H9 (cell line): ENCODE measurements at regions not wholly inside any gene's neighbourhood (a gene's known extent, or its start where the extent isn't known, plus 50 kb on each side); places are given as distances from the start of the nearest gene placed in this dataset.

Source experiments
- DNase-seq: peaks from one replicate; pipeline ENCODE4 v3.0.0-alpha.2; 2017
- H2AFZ ChIP-seq: one replicate; pipeline ENCODE4 v1.6.1; 2013; ENCODE audit warnings: mild to moderate bottlenecking, low read length, control low read depth, moderate library complexity
- H2AK5ac ChIP-seq: 2 replicates; pipeline ENCODE4 v1.6.1; 2013; ENCODE audit warnings: low read length, control low read depth, mixed read lengths; ENCODE audit not compliant: insufficient read length
- H2BK120ac ChIP-seq: one replicate; pipeline ENCODE4 v1.6.1; 2013; ENCODE audit warnings: low read depth, mild to moderate bottlenecking, low read length, control low read depth, inconsistent platforms; ENCODE audit not compliant: poor library complexity, severe bottlenecking
- H2BK12ac ChIP-seq: 2 replicates; pipeline ENCODE4 v1.6.1; 2013; ENCODE audit warnings: low read length, control low read depth, mixed read lengths, low read depth; ENCODE audit not compliant: insufficient read length
- H2BK15ac ChIP-seq: 2 replicates; pipeline ENCODE4 v1.6.1; 2013; ENCODE audit warnings: low read depth, low read length, control low read depth
- H2BK20ac ChIP-seq: one replicate; pipeline ENCODE4 v1.6.1; 2013; ENCODE audit warnings: low read depth, mild to moderate bottlenecking, low read length, control low read depth, inconsistent platforms; ENCODE audit not compliant: poor library complexity, severe bottlenecking
- H2BK5ac ChIP-seq: 2 replicates; pipeline ENCODE4 v1.6.1; 2013; ENCODE audit warnings: low read length, control low read depth, mixed read lengths; ENCODE audit not compliant: insufficient read length
- H3K14ac ChIP-seq: 2 replicates; pipeline ENCODE4 v1.6.1; 2013; ENCODE audit warnings: low read length, control low read depth; ENCODE audit not compliant: insufficient read depth
- H3K18ac ChIP-seq: 2 replicates; pipeline ENCODE4 v1.6.1; 2013; ENCODE audit warnings: low read depth, mild to moderate bottlenecking, mixed read lengths, low read length, control low read depth; ENCODE audit not compliant: insufficient read length
- H3K23ac ChIP-seq: 2 replicates; pipeline ENCODE4 v1.6.1; 2013; ENCODE audit warnings: low read length, control low read depth, mixed read lengths, low read depth; ENCODE audit not compliant: insufficient read length
- H3K23me2 ChIP-seq: 2 replicates; pipeline ENCODE4 v1.6.1; 2013; ENCODE audit warnings: low read depth, mild to moderate bottlenecking, mixed read lengths, low read length, control low read depth; ENCODE audit not compliant: insufficient read length, poor library complexity, severe bottlenecking
- H3K27ac ChIP-seq: 2 replicates; pipeline ENCODE4 v1.5.1; 2013; ENCODE audit warnings: low read length, control low read depth, mixed read lengths, low read depth; ENCODE audit not compliant: insufficient read length
- H3K27me3 ChIP-seq: 2 replicates; pipeline ENCODE4 v1.6.1; 2013; ENCODE audit warnings: low read length, control low read depth, inconsistent platforms; ENCODE audit not compliant: insufficient read depth
- H3K4ac ChIP-seq: 2 replicates; pipeline ENCODE4 v1.6.1; 2013; ENCODE audit warnings: low read depth, mild to moderate bottlenecking, control low read depth, inconsistent platforms, low read length, moderate library complexity
- H3K4me1 ChIP-seq: 2 replicates; pipeline ENCODE4 v1.6.1; 2013; ENCODE audit warnings: low read length, control low read depth, inconsistent platforms; ENCODE audit not compliant: insufficient read depth
- H3K4me2 ChIP-seq: 2 replicates; pipeline ENCODE4 v1.6.1; 2013; ENCODE audit warnings: low read length, control low read depth, mixed read lengths; ENCODE audit not compliant: insufficient read length, insufficient read depth
- H3K56ac ChIP-seq: 2 replicates; pipeline ENCODE4 v1.6.1; 2013; ENCODE audit warnings: low read depth, mild to moderate bottlenecking, mixed read lengths, low read length, control low read depth; ENCODE audit not compliant: insufficient read length
- H3K79me1 ChIP-seq: 2 replicates; pipeline ENCODE4 v1.6.1; 2013; ENCODE audit warnings: low read depth, mild to moderate bottlenecking, moderate library complexity, low read length, control low read depth, inconsistent platforms; ENCODE audit not compliant: insufficient read depth, poor library complexity, severe bottlenecking
- H3K79me2 ChIP-seq: 2 replicates; pipeline ENCODE4 v1.6.1; 2013; ENCODE audit warnings: low read length, control low read depth, inconsistent platforms; ENCODE audit not compliant: insufficient read depth
- H3K9ac ChIP-seq: 2 replicates; pipeline ENCODE4 v1.6.1; 2013; ENCODE audit warnings: low read length, control low read depth, mixed read lengths; ENCODE audit not compliant: insufficient read length; ENCODE audit errors: extremely low read depth
- H3K9me3 ChIP-seq: one replicate; pipeline ENCODE4 v1.6.1; 2013; ENCODE audit warnings: low read depth, low read length, inconsistent platforms; ENCODE audit not compliant: control insufficient read depth
- H3T11ph ChIP-seq: one replicate; pipeline ENCODE4 v1.6.1; 2013; ENCODE audit warnings: mild to moderate bottlenecking, low read length, control low read depth, inconsistent platforms
- H4K20me1 ChIP-seq: one replicate; pipeline ENCODE4 v1.6.1; 2013; ENCODE audit not compliant: control insufficient read depth, insufficient read length, insufficient read depth
- H4K5ac ChIP-seq: 2 replicates; pipeline ENCODE4 v1.6.1; 2013; ENCODE audit warnings: low read depth, mild to moderate bottlenecking, mixed read lengths, low read length, control low read depth; ENCODE audit not compliant: insufficient read length
- H4K8ac ChIP-seq: replicated peaks from 2 replicates; pipeline ENCODE4 v1.6.1; 2013; ENCODE audit warnings: low read length, control low read depth, mixed read lengths, low read depth; ENCODE audit not compliant: insufficient read length
- H4K91ac ChIP-seq: 2 replicates; pipeline ENCODE4 v1.6.1; 2013; ENCODE audit warnings: low read depth, mild to moderate bottlenecking, moderate library complexity, mixed read lengths, low read length, control low read depth; ENCODE audit not compliant: insufficient read length
- H3K27ac Mint-ChIP-seq, 3 experiments: 2 replicates in 2 of 3; 3 replicates in 1 of 3; pipeline ENCODE4 v1.8.0; 2020 to 2021; ENCODE audit warnings: mixed read lengths in 3 of 3, mild to moderate bottlenecking in 1 of 3, moderate library complexity in 1 of 3
- H3K27me3 Mint-ChIP-seq: 2 replicates; pipeline ENCODE4 v1.8.0; 2021; ENCODE audit warnings: low read depth, mild to moderate bottlenecking, moderate library complexity, mixed read lengths
- H3K36me3 Mint-ChIP-seq, 3 experiments: 2 replicates in 2 of 3; 3 replicates in 1 of 3; pipeline ENCODE4 v1.8.0; 2020 to 2021; ENCODE audit warnings: low read depth in 3 of 3, mixed read lengths in 3 of 3; ENCODE audit not compliant: insufficient read depth in 1 of 3
- H3K4me1 Mint-ChIP-seq, 2 experiments: 2 replicates each; pipeline ENCODE4 v1.8.0; 2020; ENCODE audit warnings: mixed read lengths in 2 of 2
- H3K4me3 Mint-ChIP-seq, 2 experiments: 2 replicates in 1 of 2; 3 replicates in 1 of 2; pipeline ENCODE4 v1.8.0; 2020 to 2021; ENCODE audit warnings: mild to moderate bottlenecking in 2 of 2, mixed read lengths in 2 of 2, moderate library complexity in 1 of 2
- H3K9me3 Mint-ChIP-seq, 2 experiments: 2 replicates in 1 of 2; 3 replicates in 1 of 2; pipeline ENCODE4 v1.8.0; 2020; ENCODE audit warnings: mild to moderate bottlenecking in 2 of 2, mixed read lengths in 2 of 2, moderate library complexity in 1 of 2
- WGBS: extraction: QIAGEN DNeasy Blood & Tissue Kit; methylation state at CpG from one replicate; pipeline ENCODE4 v1.1.7; 2013; ENCODE audit warnings: missing lambda C conversion rate, low lambda C conversion rate, mixed read lengths; ENCODE audit not compliant: insufficient read length; ENCODE audit errors: extremely low coverage; 5-methylcytosine and 5-hydroxymethylcytosine counted together
- TF ChIP-seq, protein P1 (sequence below): fragments of 200-600 bp; sonication (generic); conservative IDR thresholded peaks from 3 replicates; pipeline ENCODE4 v1.8.0; 2021; ENCODE audit warnings: antibody characterized with exemption, mild to moderate bottlenecking

DNA sequence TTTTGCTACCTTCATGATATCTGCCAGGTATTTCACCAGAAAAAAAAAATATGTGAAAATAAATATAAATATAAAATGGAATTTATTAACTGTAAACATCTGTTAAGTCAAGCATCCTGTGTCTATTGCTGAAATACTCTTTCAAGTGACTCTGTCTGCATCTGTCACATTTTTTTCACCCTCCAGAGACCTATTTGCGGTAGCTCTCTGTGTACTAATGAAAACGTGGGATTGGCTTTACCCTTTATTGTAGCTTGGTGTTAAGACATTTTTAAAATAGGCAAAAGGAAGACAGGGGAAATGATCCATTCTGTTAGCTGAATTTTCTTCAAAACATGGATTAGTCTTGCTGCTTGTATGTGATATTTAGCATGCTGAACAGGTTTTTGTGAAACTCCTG lies 536.0 kb upstream of the WWC1 start:
- Histone ChIP-seq H3K23me2 (no peaks in the 10 kb centered on the region), H3K14ac (no peak overlapping the region), H2BK15ac (no peak overlapping the region), H3K27ac (no peak overlapping the region), H2BK12ac (no peak overlapping the region), H3K23ac (no peak overlapping the region), H3K4me1 (peaks cover 4% of the 10 kb centered on the region; the same call in 1 of the 2 replicates), H3K56ac (no peak overlapping the region), H2BK120ac (no peak overlapping the region), H3K79me1 (no peaks in the 10 kb centered on the region), H4K20me1 (no peaks in the 10 kb centered on the region), H3K4me2 (no peak overlapping the region), H3K9ac (no peak overlapping the region), H3K18ac (no peak overlapping the region), H2BK20ac (no peak overlapping the region), H3K27me3 (no peaks in the 10 kb centered on the region), H3T11ph (no peak overlapping the region), H2BK5ac (no peak overlapping the region), H2AK5ac (no peak overlapping the region), H4K5ac (no peak overlapping the region), H4K91ac (no peak overlapping the region), H2AFZ (no peak overlapping the region), H3K79me2 (no peaks in the 10 kb centered on the region), H3K4ac (no peak overlapping the region), H3K9me3 (no peaks in the 10 kb centered on the region), H4K8ac (no peak overlapping the region)
- Mint-ChIP-seq H3K4me1 (peaks cover 6% of the 10 kb centered on the region in 2 experiments), H3K4me3 (no peak overlapping the region), H3K36me3 (no peaks in the 10 kb centered on the region), H3K27me3 (no peaks in the 10 kb centered on the region), H3K27ac (no peak overlapping the region), H3K9me3 (no peaks in the 10 kb centered on the region)
- no peak for DNase-seq
- no CpG with 5 or more reads among the region's 2 CpGs for WGBS
- TF ChIP-seq, protein P1, sequence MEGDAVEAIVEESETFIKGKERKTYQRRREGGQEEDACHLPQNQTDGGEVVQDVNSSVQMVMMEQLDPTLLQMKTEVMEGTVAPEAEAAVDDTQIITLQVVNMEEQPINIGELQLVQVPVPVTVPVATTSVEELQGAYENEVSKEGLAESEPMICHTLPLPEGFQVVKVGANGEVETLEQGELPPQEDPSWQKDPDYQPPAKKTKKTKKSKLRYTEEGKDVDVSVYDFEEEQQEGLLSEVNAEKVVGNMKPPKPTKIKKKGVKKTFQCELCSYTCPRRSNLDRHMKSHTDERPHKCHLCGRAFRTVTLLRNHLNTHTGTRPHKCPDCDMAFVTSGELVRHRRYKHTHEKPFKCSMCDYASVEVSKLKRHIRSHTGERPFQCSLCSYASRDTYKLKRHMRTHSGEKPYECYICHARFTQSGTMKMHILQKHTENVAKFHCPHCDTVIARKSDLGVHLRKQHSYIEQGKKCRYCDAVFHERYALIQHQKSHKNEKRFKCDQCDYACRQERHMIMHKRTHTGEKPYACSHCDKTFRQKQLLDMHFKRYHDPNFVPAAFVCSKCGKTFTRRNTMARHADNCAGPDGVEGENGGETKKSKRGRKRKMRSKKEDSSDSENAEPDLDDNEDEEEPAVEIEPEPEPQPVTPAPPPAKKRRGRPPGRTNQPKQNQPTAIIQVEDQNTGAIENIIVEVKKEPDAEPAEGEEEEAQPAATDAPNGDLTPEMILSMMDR = no peak
